HG02678 (cell line): ENCODE measurements at regions not wholly inside any gene's neighbourhood (a gene's known extent, or its start where the extent isn't known, plus 50 kb on each side); places are given as distances from the start of the nearest gene placed in this dataset.

Source experiments
- ATAC-seq: cut with Tn5 transposase; IDR thresholded peaks from one replicate; pipeline ENCODE4 v1.9.1; 2021; ENCODE audit warnings: mild to moderate bottlenecking, moderate library complexity; ENCODE audit not compliant: unreplicated experiment

DNA sequence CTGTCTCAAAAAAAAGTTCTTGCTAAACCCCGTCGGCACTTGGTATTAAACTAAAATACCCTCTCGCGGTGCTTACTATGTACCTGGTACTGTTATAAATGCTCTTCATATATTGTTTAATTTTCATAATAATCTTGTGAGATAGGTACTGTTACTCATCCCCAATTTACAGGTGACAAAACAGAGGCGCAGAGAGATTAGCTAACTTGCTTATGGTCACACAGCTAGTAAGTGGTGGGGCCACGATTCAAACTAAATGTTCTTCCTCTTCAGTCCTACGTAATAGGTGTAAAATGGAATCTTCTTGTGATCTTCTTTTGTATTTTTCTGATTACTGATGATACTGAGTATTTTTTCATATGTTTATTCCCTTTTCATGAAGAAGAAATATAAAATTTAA, 51.3 kb downstream of the TET3 start:
- ATAC-seq: no peak

DNA sequence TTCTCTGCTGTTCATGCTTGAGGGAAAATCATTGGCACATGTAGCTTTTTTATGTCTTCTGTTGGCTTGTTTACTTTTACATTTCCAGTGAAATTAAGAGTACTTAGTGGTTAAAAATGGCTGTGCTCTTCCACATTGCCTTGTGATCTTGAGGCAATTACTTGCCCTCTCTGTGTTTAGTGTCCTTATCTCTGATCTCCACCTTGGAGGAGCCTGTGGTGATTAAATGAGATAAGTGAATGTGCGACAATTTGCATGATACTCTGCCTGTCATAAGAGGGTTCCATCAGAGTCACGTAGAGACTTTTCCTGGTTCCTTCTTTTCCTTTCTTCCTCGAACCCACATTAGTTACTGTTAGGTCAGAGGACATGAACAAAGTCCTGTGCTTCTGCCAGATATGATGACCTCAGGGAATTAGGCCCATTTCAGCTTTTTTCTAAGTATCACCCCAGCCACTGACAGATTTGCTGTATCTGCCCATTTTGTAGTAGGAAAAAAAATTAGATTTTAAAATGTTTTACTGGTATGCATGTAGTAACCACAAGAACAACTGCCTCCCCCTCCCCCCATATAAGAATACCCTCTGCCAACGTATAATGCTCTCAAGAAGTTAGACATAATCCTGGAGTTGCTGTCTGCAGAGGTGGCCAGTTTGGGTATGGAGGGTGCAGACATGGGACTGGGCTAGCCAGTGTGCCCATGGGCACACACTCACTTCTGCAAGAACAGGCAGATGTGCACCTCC, 51.9 kb downstream of the TET3 start:
- no peak for ATAC-seq

DNA sequence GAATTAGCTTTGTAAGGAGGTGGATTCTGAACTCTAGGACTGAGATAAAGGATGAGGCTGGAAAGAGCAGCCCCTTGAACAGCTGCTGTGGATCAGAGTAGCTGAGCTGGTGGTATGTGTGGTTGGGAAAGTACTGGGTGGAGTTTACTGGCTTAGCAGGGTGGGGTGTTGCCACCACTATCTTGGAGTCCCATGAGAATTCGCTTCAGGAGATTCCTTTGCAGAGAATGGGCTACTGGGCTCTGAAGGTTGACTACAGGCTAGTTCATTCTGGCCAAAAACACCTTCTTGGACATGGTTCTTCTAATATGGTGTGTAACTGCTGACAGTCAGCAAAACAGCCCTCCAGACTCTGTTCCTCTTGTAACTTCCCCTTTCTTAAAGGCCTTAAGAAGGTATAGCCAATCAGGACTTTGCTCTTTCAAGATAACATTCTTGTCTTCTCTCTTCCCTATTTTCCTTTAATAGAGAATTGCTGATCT, 52.7 kb downstream of the TET3 start:
- peak; percentile 57 for ATAC-seq

DNA sequence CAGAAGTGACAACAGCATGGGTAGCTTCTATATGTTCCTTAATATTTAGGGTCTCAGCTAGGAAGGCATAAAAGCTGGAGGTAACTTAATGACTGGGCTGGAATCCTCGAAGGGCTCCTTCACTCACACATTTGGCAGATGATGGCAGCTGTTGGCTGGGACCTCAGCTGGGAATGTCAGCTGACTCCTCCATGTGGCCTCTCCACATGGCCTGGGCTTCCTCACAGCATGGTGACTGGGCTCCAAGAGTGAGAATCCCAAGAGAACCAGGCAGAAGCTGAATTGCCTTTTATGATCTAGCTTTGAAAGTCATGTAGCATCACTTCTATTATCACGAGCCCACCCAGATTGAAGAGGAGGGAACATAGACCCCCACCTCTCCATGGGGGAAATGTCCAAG, 54.9 kb downstream of the TET3 start:
- no peak for ATAC-seq

DNA sequence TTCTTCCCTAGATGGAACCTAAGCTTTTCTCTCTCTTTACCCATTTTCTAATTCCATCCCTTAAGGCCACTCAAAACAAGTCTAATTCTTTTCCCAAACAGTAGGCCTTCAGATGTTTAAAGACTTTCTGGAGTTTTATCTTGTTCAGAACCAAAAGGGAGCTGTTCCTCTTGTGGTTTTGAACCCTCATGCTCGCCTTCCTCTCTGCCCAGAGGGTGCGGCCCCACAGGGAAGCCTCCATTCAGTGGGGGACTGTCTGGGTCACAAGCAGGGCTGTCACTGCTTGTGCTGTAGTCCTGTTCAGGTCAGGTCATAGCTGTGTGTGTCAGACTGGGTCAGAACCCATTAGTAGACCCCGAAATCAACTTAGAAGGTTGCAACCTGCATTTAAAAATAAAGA, 56.5 kb downstream of the TET3 start:
- no peak for ATAC-seq

GRCh38 chr2:74041726-74042125, 57.0 kb downstream of the TET3 start:
- ATAC-seq: no peak

DNA sequence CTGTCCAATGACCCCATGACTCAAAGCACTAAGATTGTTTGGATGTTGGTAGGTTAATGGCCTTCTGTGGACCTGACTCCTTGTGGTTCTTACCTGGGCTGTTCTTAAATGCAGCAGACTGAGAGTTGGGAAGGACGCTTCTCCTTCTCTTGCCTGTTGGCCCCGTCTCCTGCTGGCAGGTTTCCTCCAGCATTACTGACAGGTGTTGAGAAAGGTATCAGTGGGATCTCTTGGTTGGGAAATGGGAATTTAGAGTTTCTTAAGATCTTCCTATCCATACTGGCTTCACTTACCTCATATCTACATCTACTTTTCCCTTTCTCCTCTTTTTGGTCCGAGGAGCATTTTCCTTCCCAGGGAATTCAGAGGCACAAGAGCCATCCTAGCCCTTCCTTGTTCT, 57.9 kb downstream of the TET3 start:
- ATAC-seq: no peak

GRCh38 chr2:74043345-74044329, 58.9 kb downstream of the TET3 start:
- ATAC-seq: no peak

- no peak for ATAC-seq
Measured at GRCh38 chr2:74044999-74045398, 60.3 kb downstream of the TET3 start.

DNA sequence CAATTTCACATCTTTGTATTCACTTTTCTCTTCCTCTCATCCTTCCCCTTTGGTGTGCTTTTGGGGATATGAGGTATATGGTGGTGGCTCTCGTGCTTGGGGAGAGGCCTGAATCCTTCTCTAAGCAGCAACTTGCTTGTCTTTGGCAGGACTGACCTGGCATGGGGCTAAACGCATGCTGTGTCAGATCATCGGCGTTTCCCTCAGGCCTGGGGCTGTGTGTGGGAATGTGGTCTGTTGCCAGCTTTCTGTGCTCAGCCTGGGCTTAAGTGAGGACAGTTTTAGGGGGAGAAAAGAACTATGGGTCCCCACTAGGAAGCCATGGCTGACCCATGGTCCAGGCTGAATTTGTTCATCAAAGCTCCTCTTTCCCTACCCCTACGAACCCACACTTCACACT, 60.7 kb downstream of the TET3 start:
- no peak for ATAC-seq

GRCh38 chr2:74046441-74046840, 61.7 kb downstream of the TET3 start:
- ATAC-seq: no peak

DNA sequence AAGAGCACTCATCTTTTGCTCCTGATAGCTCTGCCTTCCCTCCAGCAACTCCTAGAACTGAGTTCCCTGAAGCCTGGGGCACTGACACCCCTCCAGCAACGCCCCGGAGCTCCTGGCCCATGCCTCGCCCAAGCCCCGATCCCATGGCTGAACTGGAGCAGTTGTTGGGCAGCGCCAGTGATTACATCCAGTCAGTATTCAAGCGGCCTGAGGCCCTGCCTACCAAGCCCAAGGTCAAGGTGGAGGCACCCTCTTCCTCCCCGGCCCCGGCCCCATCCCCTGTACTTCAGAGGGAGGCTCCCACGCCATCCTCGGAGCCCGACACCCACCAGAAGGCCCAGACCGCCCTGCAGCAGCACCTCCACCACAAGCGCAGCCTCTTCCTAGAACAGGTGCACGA, 62.4 kb downstream of the TET3 start:
- no peak for ATAC-seq

DNA sequence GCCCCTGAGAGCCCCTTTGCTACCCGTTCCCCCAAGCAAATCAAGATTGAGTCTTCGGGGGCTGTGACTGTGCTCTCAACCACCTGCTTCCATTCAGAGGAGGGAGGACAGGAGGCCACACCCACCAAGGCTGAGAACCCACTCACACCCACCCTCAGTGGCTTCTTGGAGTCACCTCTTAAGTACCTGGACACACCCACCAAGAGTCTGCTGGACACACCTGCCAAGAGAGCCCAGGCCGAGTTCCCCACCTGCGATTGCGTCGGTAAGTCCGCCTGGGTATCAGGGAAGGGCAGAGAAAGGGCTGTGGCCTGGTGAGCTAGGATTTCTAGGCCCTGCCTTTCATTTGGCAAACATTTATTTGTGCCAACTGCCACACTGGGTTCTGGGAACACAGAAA, 63.4 kb downstream of the TET3 start:
- no peak for ATAC-seq

DNA sequence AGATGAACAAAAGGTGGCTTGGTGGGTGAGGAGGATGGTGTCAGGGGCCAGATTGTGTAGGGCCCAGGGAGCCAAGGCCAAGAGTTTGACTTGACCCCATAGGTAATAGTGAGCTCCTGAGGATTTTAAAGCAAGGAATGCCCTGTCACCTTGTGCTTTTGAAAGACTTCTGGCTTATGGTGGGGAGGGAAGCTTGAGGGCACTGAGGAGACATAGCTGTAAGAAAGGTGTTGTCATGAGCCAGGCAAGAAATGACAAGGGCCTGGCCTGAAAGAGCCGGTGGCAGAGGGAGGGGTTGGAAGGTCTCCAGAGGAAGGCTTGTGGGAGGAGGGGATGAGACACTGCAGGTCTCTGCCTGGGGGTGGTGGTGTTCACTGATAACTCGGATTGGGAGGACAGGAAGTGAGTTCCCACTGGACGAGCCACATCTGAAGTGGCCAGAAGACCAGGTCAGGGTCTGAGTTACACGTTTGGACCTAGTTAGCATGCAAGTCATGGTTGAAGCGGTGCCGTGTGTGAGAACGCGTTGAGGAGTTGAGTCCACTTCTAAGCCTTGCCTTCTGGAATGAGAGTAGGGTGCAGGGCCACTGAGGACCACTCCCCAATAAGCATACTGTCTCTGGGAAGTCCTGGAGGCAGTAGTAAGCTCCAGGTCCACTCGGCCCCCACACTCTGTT, 64.3 kb downstream of the TET3 start:
- ATAC-seq: no peak

DNA sequence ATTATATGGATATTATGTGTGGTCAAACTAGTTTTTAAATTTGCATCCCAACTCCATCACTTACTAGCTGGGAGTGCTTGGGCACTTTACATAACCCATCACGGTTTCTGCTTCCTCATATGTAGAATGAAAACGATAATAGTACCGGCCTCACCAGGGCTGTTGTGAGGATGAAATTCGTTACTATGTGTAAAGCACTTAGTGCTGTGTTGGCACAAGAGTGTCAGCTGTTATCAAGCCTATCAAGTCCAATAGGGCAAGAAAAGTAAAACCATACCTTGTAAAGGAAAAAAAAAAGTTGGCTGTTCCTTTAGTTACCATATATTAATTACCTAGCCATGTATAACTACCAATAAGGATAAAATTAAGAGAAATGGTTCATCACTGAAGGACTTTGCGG, 65.4 kb downstream of the TET3 start:
- ATAC-seq: no peak

GRCh38 chr2:74051504-74051903, 66.8 kb downstream of the TET3 start:
- no peak for ATAC-seq

GRCh38 chr2:74052732-74053710, 68.3 kb downstream of the TET3 start:
- ATAC-seq: peak; percentile 50

- ATAC-seq: no peak
Measured at GRCh38 chr2:74053959-74054715, 69.4 kb downstream of the TET3 start.

- ATAC-seq: no peak
Measured at GRCh38 chr2:74059137-74059775, 74.5 kb downstream of the TET3 start.
